ENCODE measurements at regions not wholly inside any gene's neighbourhood (a gene's known extent, or its start where the extent isn't known, plus 50 kb on each side); places are given as distances from the start of the nearest gene placed in this dataset.

- no peak overlapping the region for H3K27ac ChIP-seq (ENCODE audit: poor library complexity, severe bottlenecking)
- no peak overlapping the region for H3K4me3 ChIP-seq (ENCODE audit: severe bottlenecking)
- TF ChIP-seq CTCF (IDR thresholded peaks at IDR 0.05; ENCODE audit: poor library complexity, severe bottlenecking) = no peak
- no peak for ATAC-seq (ENCODE audit: low read depth)
- no peaks in the 10 kb centered on the region for H3K9me3 ChIP-seq (ENCODE audit: severe bottlenecking)
- H3K27me3 ChIP-seq (ENCODE audit: insufficient read depth, poor library complexity, severe bottlenecking) = no peaks in the 10 kb centered on the region
- no peaks in the 10 kb centered on the region for H3K36me3 ChIP-seq (ENCODE audit: low read depth)
- no peak for DNase-seq (ENCODE audit: low spot score)
- H3K4me1 ChIP-seq (ENCODE audit: insufficient read depth, poor library complexity, severe bottlenecking) = no peaks in the 10 kb centered on the region
These were observed 256.0 kb upstream of the FLRT2 start for GRCh38 chr14:85273952-85274351.

- H3K27me3 ChIP-seq (ENCODE audit: insufficient read depth, poor library complexity, severe bottlenecking) = no peaks in the 10 kb centered on the region
- no peak overlapping the region for H3K4me3 ChIP-seq (ENCODE audit: severe bottlenecking)
- H3K36me3 ChIP-seq (ENCODE audit: low read depth) = no peaks in the 10 kb centered on the region
- no peak overlapping the region for H3K27ac ChIP-seq (ENCODE audit: poor library complexity, severe bottlenecking)
- no peak for TF ChIP-seq CTCF (IDR thresholded peaks at IDR 0.05; ENCODE audit: poor library complexity, severe bottlenecking)
- DNase-seq (ENCODE audit: low spot score) (no peak), ATAC-seq (ENCODE audit: low read depth) (no peak)
- no peaks in the 10 kb centered on the region for H3K9me3 ChIP-seq (ENCODE audit: severe bottlenecking)
- peaks cover 9% of the 10 kb centered on the region for H3K4me1 ChIP-seq (ENCODE audit: insufficient read depth, poor library complexity, severe bottlenecking)
These were observed 253.6 kb upstream of the FLRT2 start for GRCh38 chr14:85276161-85276978.

- Histone ChIP-seq H3K36me3 (ENCODE audit: low read depth) (no peaks in the 10 kb centered on the region), H3K4me3 (ENCODE audit: severe bottlenecking) (no peak overlapping the region), H3K4me1 (ENCODE audit: insufficient read depth, poor library complexity, severe bottlenecking) (peaks cover 9% of the 10 kb centered on the region), H3K27ac (ENCODE audit: poor library complexity, severe bottlenecking) (no peak overlapping the region), H3K27me3 (ENCODE audit: insufficient read depth, poor library complexity, severe bottlenecking) (no peaks in the 10 kb centered on the region), H3K9me3 (ENCODE audit: severe bottlenecking) (no peaks in the 10 kb centered on the region)
- DNase-seq (ENCODE audit: low spot score) (no peak), ATAC-seq (ENCODE audit: low read depth) (no peak)
- TF ChIP-seq CTCF (IDR thresholded peaks at IDR 0.05; ENCODE audit: poor library complexity, severe bottlenecking) = peak; percentile 9
These were observed 253.0 kb upstream of the FLRT2 start for GRCh38 chr14:85276979-85277228.

- DNase-seq (ENCODE audit: low spot score) = no peak
- no peaks in the 10 kb centered on the region for H3K36me3 ChIP-seq (ENCODE audit: low read depth)
- peaks cover 9% of the 10 kb centered on the region for H3K4me1 ChIP-seq (ENCODE audit: insufficient read depth, poor library complexity, severe bottlenecking)
- no peaks in the 10 kb centered on the region for H3K27me3 ChIP-seq (ENCODE audit: insufficient read depth, poor library complexity, severe bottlenecking)
- H3K4me3 ChIP-seq (ENCODE audit: severe bottlenecking) = no peak overlapping the region
- H3K27ac ChIP-seq (ENCODE audit: poor library complexity, severe bottlenecking) = no peak overlapping the region
- H3K9me3 ChIP-seq (ENCODE audit: severe bottlenecking) = no peaks in the 10 kb centered on the region
- TF ChIP-seq CTCF (IDR thresholded peaks at IDR 0.05; ENCODE audit: poor library complexity, severe bottlenecking) = no peak
- no peak for ATAC-seq (ENCODE audit: low read depth)
These were observed 250.5 kb upstream of the FLRT2 start for GRCh38 chr14:85279407-85279806.

- Histone ChIP-seq H3K27me3 (ENCODE audit: insufficient read depth, poor library complexity, severe bottlenecking) (no peaks in the 10 kb centered on the region), H3K9me3 (ENCODE audit: severe bottlenecking) (no peaks in the 10 kb centered on the region), H3K4me3 (ENCODE audit: severe bottlenecking) (no peak overlapping the region), H3K4me1 (ENCODE audit: insufficient read depth, poor library complexity, severe bottlenecking) (peaks cover 9% of the 10 kb centered on the region), H3K36me3 (ENCODE audit: low read depth) (no peaks in the 10 kb centered on the region), H3K27ac (ENCODE audit: poor library complexity, severe bottlenecking) (no peak overlapping the region)
- DNase-seq (ENCODE audit: low spot score) (no peak), ATAC-seq (ENCODE audit: low read depth) (peak; percentile 64; the same call in 2 of the 3 replicates)
- no peak for TF ChIP-seq CTCF (IDR thresholded peaks at IDR 0.05; ENCODE audit: poor library complexity, severe bottlenecking)
These were observed 249.9 kb upstream of the FLRT2 start for GRCh38 chr14:85280074-85280473.

Data from RWPE2 (cell line).